ENCODE measurements at regions not wholly inside any gene's neighbourhood (a gene's known extent, or its start where the extent isn't known, plus 50 kb on each side); places are given as distances from the start of the nearest gene placed in this dataset.

GRCh38 chr5:96031811-96032261, 70.2 kb upstream of the ELL2 start:
- TF ChIP-seq CTCF (IDR thresholded peaks at IDR 0.05; ENCODE audit: low read length) (no peak), EZH2 (IDR thresholded peaks at IDR 0.05; ENCODE audit: borderline replicate concordance, low read length) (no peak)
